Muscle layer of duodenum (tissue), 2 donors: ENCODE measurements at regions not wholly inside any gene's neighbourhood (a gene's known extent, or its start where the extent isn't known, plus 50 kb on each side); places are given as distances from the start of the nearest gene placed in this dataset.

ENCODE experiments used
- H3K27ac ChIP-seq: one replicate; pipeline ENCODE4 v1.7.0; 2013; ENCODE audit warnings: mild to moderate bottlenecking, low read length
- H3K27me3 ChIP-seq: one replicate; pipeline ENCODE4 v1.7.0; 2013; ENCODE audit warnings: low read depth, mild to moderate bottlenecking, control low read depth, low read length
- H3K36me3 ChIP-seq, 2 donors: one replicate each; pipeline ENCODE4 v1.7.0; 2013; ENCODE audit warnings: low read length in 2 of 2, control low read depth in 1 of 2, mild to moderate bottlenecking in 1 of 2; ENCODE audit not compliant: insufficient read depth in 2 of 2, control insufficient read depth in 1 of 2
- H3K4me1 ChIP-seq, 2 donors: one replicate each; pipeline ENCODE4 v1.7.0; 2013; ENCODE audit warnings: low read length in 2 of 2, mild to moderate bottlenecking in 2 of 2, control low read depth in 1 of 2, moderate library complexity in 1 of 2; ENCODE audit not compliant: insufficient read depth in 2 of 2, control insufficient read depth in 1 of 2
- H3K4me3 ChIP-seq, 2 donors: one replicate each; pipeline ENCODE4 v1.7.0; 2013; ENCODE audit warnings: low read length in 2 of 2, low read depth in 1 of 2, mild to moderate bottlenecking in 1 of 2
- H3K9me3 ChIP-seq, 2 donors: one replicate each; pipeline ENCODE4 v1.7.0; 2013; ENCODE audit warnings: low read length in 2 of 2, control low read depth in 1 of 2, mild to moderate bottlenecking in 1 of 2; ENCODE audit not compliant: control insufficient read depth in 1 of 2
- donor health status: healthy.

GRCh38 chr2:120616261-120616660 lies 119.4 kb upstream of the GLI2 start:
- Histone ChIP-seq H3K4me3 (no peak overlapping the region), H3K9me3 (no peaks in the 10 kb centered on the region), H3K27me3 (no peaks in the 10 kb centered on the region), H3K4me1 (peaks cover 0 to 8% of the 10 kb centered on the region in 2 donors), H3K27ac (no peak overlapping the region), H3K36me3 (no peaks in the 10 kb centered on the region)

- H3K27ac ChIP-seq, result no peak overlapping the region
- H3K27me3 ChIP-seq, result no peaks in the 10 kb centered on the region
- no peaks in the 10 kb centered on the region for H3K36me3 ChIP-seq
- peaks cover 0 to 8% of the 10 kb centered on the region in 2 donors for H3K4me1 ChIP-seq
- H3K4me3 ChIP-seq, result no peak overlapping the region
- no peaks in the 10 kb centered on the region for H3K9me3 ChIP-seq
Measured at GRCh38 chr2:120617055-120617454, 118.6 kb upstream of the GLI2 start.

GRCh38 chr2:120618830-120619229 lies 116.8 kb upstream of the GLI2 start:
- no peak overlapping the region for H3K27ac ChIP-seq
- H3K36me3 ChIP-seq, result no peaks in the 10 kb centered on the region

GRCh38 chr2:120619579-120619978 lies 116.1 kb upstream of the GLI2 start:
- H3K27ac ChIP-seq, result no peak overlapping the region
- H3K4me1 ChIP-seq, result no peaks in the 10 kb centered on the region
- peaks cover 0 to 8% of the 10 kb centered on the region in 2 donors for H3K9me3 ChIP-seq
- H3K4me3 ChIP-seq, result no peak overlapping the region
- H3K27me3 ChIP-seq, result no peaks in the 10 kb centered on the region
- H3K36me3 ChIP-seq, result no peaks in the 10 kb centered on the region

More at GRCh38 chr2:120618830-120619229, 116.8 kb upstream of the GLI2 start:
- Histone ChIP-seq H3K4me1 (peaks cover 0 to 4% of the 10 kb centered on the region in 2 donors), H3K27me3 (no peaks in the 10 kb centered on the region), H3K9me3 (peaks cover 0 to 8% of the 10 kb centered on the region in 2 donors), H3K4me3 (no peak overlapping the region)

GRCh38 chr2:120620025-120620793 lies 115.5 kb upstream of the GLI2 start:
- no peaks in the 10 kb centered on the region for H3K4me1 ChIP-seq
- no peak overlapping the region for H3K27ac ChIP-seq
- peaks cover 0 to 8% of the 10 kb centered on the region in 2 donors for H3K9me3 ChIP-seq
- no peak overlapping the region for H3K4me3 ChIP-seq
- no peaks in the 10 kb centered on the region for H3K36me3 ChIP-seq
- H3K27me3 ChIP-seq, result no peaks in the 10 kb centered on the region

GRCh38 chr2:120622159-120622869 lies 113.4 kb upstream of the GLI2 start:
- Histone ChIP-seq H3K36me3 (no peaks in the 10 kb centered on the region), H3K27me3 (no peaks in the 10 kb centered on the region), H3K4me3 (no peak overlapping the region), H3K27ac (no peak overlapping the region), H3K4me1 (no peaks in the 10 kb centered on the region), H3K9me3 (peaks cover 0 to 8% of the 10 kb centered on the region in 2 donors)

- Histone ChIP-seq H3K27ac (no peak overlapping the region), H3K9me3 (peaks cover 0 to 8% of the 10 kb centered on the region in 2 donors), H3K27me3 (no peaks in the 10 kb centered on the region), H3K36me3 (no peaks in the 10 kb centered on the region), H3K4me3 (no peak overlapping the region), H3K4me1 (no peaks in the 10 kb centered on the region)
Measured at GRCh38 chr2:120622886-120623753, 112.5 kb upstream of the GLI2 start.

- no peaks in the 10 kb centered on the region for H3K27me3 ChIP-seq
- no peaks in the 10 kb centered on the region for H3K4me1 ChIP-seq
- H3K27ac ChIP-seq, result no peak overlapping the region
- H3K36me3 ChIP-seq, result no peaks in the 10 kb centered on the region
- H3K9me3 ChIP-seq, result peaks cover 0 to 8% of the 10 kb centered on the region in 2 donors
- H3K4me3 ChIP-seq, result no peak overlapping the region
Measured at GRCh38 chr2:120624061-120624737, 111.5 kb upstream of the GLI2 start.

- peaks cover 0 to 8% of the 10 kb centered on the region in 2 donors for H3K9me3 ChIP-seq
- no peaks in the 10 kb centered on the region for H3K4me1 ChIP-seq
- no peak overlapping the region for H3K4me3 ChIP-seq
- H3K27me3 ChIP-seq, result no peaks in the 10 kb centered on the region
- H3K27ac ChIP-seq, result no peak overlapping the region
- no peaks in the 10 kb centered on the region for H3K36me3 ChIP-seq
Measured at GRCh38 chr2:120624738-120625446, 110.8 kb upstream of the GLI2 start.

- Histone ChIP-seq H3K36me3 (no peaks in the 10 kb centered on the region), H3K27ac (no peak overlapping the region), H3K27me3 (no peaks in the 10 kb centered on the region), H3K9me3 (peaks cover 0 to 8% of the 10 kb centered on the region in 2 donors), H3K4me1 (no peaks in the 10 kb centered on the region), H3K4me3 (no peak overlapping the region)
Measured at GRCh38 chr2:120625865-120626560, 109.7 kb upstream of the GLI2 start.
